ENCODE measurements at regions not wholly inside any gene's neighbourhood (a gene's known extent, or its start where the extent isn't known, plus 50 kb on each side); places are given as distances from the start of the nearest gene placed in this dataset.

GRCh38 chr4:66633477-66633876 lies 911.8 kb downstream of the CENPC start:
- no peak overlapping the region for H3K4me3 ChIP-seq (ENCODE audit: low read length)
- no peaks in the 10 kb centered on the region for H3K36me3 ChIP-seq (ENCODE audit: control insufficient read depth, low read length)
- no peaks in the 10 kb centered on the region for H3K79me2 ChIP-seq (ENCODE audit: control insufficient read depth, low read length)
- H3K4me2 ChIP-seq (ENCODE audit: low read length): no peak overlapping the region
- no peak for TF ChIP-seq EZH2phosphoT487 (IDR thresholded peaks at IDR 0.05; ENCODE audit: borderline replicate concordance, low read length)
- H3K27ac ChIP-seq (ENCODE audit: low read depth, low read length): no peak overlapping the region
- no peaks in the 10 kb centered on the region for H4K20me1 ChIP-seq (ENCODE audit: control insufficient read depth, insufficient read depth, low read depth, low read length)
- no peaks in the 10 kb centered on the region; the same call in 1 of the 2 replicates for H3K9me2 ChIP-seq (replicated peaks; ENCODE audit: control insufficient read depth, low read length)
- H3K4me1 ChIP-seq (ENCODE audit: control insufficient read depth, low read length): no peaks in the 10 kb centered on the region
- H3F3A ChIP-seq (ENCODE audit: control insufficient read depth, insufficient read depth): no peaks in the 10 kb centered on the region
- H3K27me3 ChIP-seq (ENCODE audit: control insufficient read depth, low read length): no peaks in the 10 kb centered on the region
- no peaks in the 10 kb centered on the region for H3K9me3 ChIP-seq (ENCODE audit: control insufficient read depth, insufficient read depth, low read length)

- no peak overlapping the region for H3K4me2 ChIP-seq (ENCODE audit: low read length)
- H3K9me2 ChIP-seq (replicated peaks; ENCODE audit: control insufficient read depth, low read length): no peaks in the 10 kb centered on the region; the same call in 1 of the 2 replicates
- H3K27me3 ChIP-seq (ENCODE audit: control insufficient read depth, low read length): no peaks in the 10 kb centered on the region
- no peaks in the 10 kb centered on the region for H3K4me1 ChIP-seq (ENCODE audit: control insufficient read depth, low read length)
- no peaks in the 10 kb centered on the region for H3K36me3 ChIP-seq (ENCODE audit: control insufficient read depth, low read length)
- H3F3A ChIP-seq (ENCODE audit: control insufficient read depth, insufficient read depth): no peaks in the 10 kb centered on the region
- H3K79me2 ChIP-seq (ENCODE audit: control insufficient read depth, low read length): no peaks in the 10 kb centered on the region
- H3K27ac ChIP-seq (ENCODE audit: low read depth, low read length): no peak overlapping the region
- TF ChIP-seq EZH2phosphoT487 (IDR thresholded peaks at IDR 0.05; ENCODE audit: borderline replicate concordance, low read length) (no peak), CTCF (IDR thresholded peaks at IDR 0.05; ENCODE audit: low read depth, low read length, poor library complexity, severe bottlenecking) (no peak)
- H4K20me1 ChIP-seq (ENCODE audit: control insufficient read depth, insufficient read depth, low read depth, low read length): no peaks in the 10 kb centered on the region
- no peaks in the 10 kb centered on the region for H3K9me3 ChIP-seq (ENCODE audit: control insufficient read depth, insufficient read depth, low read length)
- no peak overlapping the region for H3K4me3 ChIP-seq (ENCODE audit: low read length)
Measured at GRCh38 chr4:66629927-66630326, 915.4 kb downstream of the CENPC start.

- Histone ChIP-seq H4K20me1 (ENCODE audit: control insufficient read depth, insufficient read depth, low read depth, low read length) (no peaks in the 10 kb centered on the region), H3K4me2 (ENCODE audit: low read length) (no peak overlapping the region), H3K4me3 (ENCODE audit: low read length) (no peak overlapping the region), H3K27me3 (ENCODE audit: control insufficient read depth, low read length) (no peaks in the 10 kb centered on the region), H3K4me1 (ENCODE audit: control insufficient read depth, low read length) (no peaks in the 10 kb centered on the region), H3K79me2 (ENCODE audit: control insufficient read depth, low read length) (no peaks in the 10 kb centered on the region), H3K36me3 (ENCODE audit: control insufficient read depth, low read length) (no peaks in the 10 kb centered on the region), H3K27ac (ENCODE audit: low read depth, low read length) (no peak overlapping the region), H3F3A (ENCODE audit: control insufficient read depth, insufficient read depth) (no peaks in the 10 kb centered on the region), H3K9me3 (ENCODE audit: control insufficient read depth, insufficient read depth, low read length) (no peaks in the 10 kb centered on the region), H3K9me2 (replicated peaks; ENCODE audit: control insufficient read depth, low read length) (no peaks in the 10 kb centered on the region; the same call in 1 of the 2 replicates)
- no peak for TF ChIP-seq EZH2phosphoT487 (IDR thresholded peaks at IDR 0.05; ENCODE audit: borderline replicate concordance, low read length)
- no peak for TF ChIP-seq CTCF (IDR thresholded peaks at IDR 0.05; ENCODE audit: low read depth, low read length, poor library complexity, severe bottlenecking)
Measured at GRCh38 chr4:66628146-66628545, 917.2 kb downstream of the CENPC start.

GRCh38 chr4:66625480-66625879 lies 919.8 kb downstream of the CENPC start:
- H3K27ac ChIP-seq (ENCODE audit: low read depth, low read length): no peak overlapping the region
- H3K4me3 ChIP-seq (ENCODE audit: low read length): no peak overlapping the region
- no peaks in the 10 kb centered on the region for H3K36me3 ChIP-seq (ENCODE audit: control insufficient read depth, low read length)
- no peak overlapping the region for H3K4me2 ChIP-seq (ENCODE audit: low read length)
- no peaks in the 10 kb centered on the region for H3K9me3 ChIP-seq (ENCODE audit: control insufficient read depth, insufficient read depth, low read length)
- H3K27me3 ChIP-seq (ENCODE audit: control insufficient read depth, low read length): no peaks in the 10 kb centered on the region
- H3K9me2 ChIP-seq (replicated peaks; ENCODE audit: control insufficient read depth, low read length): no peaks in the 10 kb centered on the region
- H3K4me1 ChIP-seq (ENCODE audit: control insufficient read depth, low read length): no peaks in the 10 kb centered on the region
- no peaks in the 10 kb centered on the region for H3K79me2 ChIP-seq (ENCODE audit: control insufficient read depth, low read length)
- no peak for TF ChIP-seq EZH2phosphoT487 (IDR thresholded peaks at IDR 0.05; ENCODE audit: borderline replicate concordance, low read length)
- TF ChIP-seq CTCF (IDR thresholded peaks at IDR 0.05; ENCODE audit: low read depth, low read length, poor library complexity, severe bottlenecking): no peak
- no peaks in the 10 kb centered on the region for H3F3A ChIP-seq (ENCODE audit: control insufficient read depth, insufficient read depth)
- H4K20me1 ChIP-seq (ENCODE audit: control insufficient read depth, insufficient read depth, low read depth, low read length): no peaks in the 10 kb centered on the region
